ENCODE measurements at regions not wholly inside any gene's neighbourhood (a gene's known extent, or its start where the extent isn't known, plus 50 kb on each side); places are given as distances from the start of the nearest gene placed in this dataset.

- no peak for DNase-seq
Measured at GRCh38 chr2:100767810-100768806, 51.8 kb upstream of the NPAS2 start.
